SKM-1 (cell line): ENCODE measurements at regions not wholly inside any gene's neighbourhood (a gene's known extent, or its start where the extent isn't known, plus 50 kb on each side); places are given as distances from the start of the nearest gene placed in this dataset.

Source experiments
- DNase-seq: peaks from one replicate; lab custom pipeline; 2025; ENCODE audit not compliant: unreplicated experiment; lab: John Stamatoyannopoulos, UW

DNA sequence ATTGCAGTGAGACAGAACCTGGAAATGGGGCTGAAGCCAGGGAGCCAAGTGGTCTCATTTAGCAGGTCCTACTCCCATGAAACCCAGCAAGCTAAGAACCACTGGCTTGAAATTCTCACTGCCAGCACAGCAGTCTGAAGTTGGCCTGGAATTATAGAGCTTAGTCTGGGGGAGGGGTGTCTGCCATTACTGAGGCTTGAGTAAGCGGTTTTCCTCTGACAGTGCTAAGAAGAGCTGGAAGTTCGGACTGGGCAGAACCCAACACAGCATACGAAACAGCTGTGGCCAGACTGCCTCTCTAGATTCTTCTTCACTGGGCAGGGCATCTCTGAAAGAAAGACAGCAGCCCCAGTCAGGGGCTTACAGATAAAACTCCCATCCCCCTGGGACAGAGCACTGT is 305.7 kb upstream of the SETBP1 start:
- no peak for DNase-seq

DNA sequence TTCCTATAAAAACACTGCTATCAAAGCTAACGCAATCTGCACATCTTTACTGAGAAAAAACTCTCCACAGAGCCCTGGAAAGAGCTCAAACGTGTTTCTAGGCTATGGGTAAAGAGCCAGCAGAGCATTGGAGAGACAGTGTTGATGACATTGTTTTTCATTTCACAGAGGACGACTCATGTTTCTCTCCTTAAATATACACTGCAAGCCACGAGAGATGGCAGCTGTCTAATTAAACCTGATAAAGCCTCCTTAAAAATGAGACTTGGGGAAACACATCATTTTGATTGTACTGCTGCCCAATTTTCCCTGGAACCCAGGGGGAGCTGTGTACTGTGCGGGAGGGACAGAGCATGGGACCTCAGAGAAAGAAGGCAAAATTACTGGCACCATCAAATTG is 294.3 kb upstream of the SETBP1 start:
- no peak for DNase-seq

DNA sequence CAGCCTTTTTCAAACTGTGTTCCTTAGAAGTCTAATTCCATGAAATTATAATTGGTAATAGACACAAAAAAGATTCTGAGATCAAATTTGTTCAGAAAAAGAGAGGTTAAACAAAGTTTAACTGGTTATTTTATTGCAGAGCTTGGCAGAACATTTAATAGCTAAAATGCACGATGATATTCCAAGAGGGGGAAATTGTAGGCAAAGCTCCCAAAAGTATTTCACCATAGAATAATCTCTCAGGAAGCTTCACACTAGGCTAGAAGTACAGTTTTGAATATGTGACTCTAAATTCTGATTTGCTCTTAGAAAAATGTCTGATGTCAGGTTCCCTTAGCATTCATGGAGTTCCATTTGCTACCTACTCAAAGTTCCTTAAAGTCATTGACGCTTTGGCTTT is 292.4 kb upstream of the SETBP1 start:
- DNase-seq = no peak

DNA sequence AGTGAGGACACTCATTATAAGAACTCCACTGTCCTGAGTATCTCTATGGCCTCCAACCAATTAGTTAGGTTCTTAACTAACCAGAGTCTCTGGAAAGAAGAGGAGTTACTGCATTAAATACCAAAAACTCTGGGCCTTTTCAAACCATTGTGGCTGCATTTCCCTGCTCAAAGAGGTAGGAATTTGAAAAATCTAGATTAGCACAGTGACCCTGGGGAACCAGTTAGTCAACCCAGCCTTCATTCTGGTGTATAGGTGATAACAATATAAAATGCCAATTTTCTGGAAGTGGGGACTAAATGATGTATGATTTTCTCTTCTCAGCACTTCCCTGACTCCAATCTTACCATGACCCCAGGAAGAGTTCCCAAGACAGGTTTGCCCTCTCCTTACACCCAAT is 287.8 kb upstream of the SETBP1 start:
- DNase-seq = no peak

DNA sequence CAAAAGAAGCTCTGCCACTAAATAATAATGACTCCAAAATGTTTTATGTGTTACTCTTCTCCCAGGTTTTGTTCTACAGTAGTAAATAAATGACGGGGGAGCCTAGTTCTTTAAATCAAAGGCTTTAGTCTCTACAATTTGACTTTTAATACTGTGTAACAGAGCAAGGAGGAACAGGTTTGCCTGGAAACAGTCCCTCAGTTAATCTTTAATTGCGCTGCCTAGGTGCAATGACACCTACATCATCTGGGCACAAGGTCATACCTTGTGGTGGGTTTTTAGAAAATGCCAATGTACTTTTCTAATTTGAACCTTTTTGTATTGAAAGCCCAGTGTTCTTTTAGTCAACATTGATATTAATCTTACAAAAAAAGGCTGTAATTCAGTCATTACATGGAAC is 287.3 kb upstream of the SETBP1 start:
- no peak for DNase-seq

DNA sequence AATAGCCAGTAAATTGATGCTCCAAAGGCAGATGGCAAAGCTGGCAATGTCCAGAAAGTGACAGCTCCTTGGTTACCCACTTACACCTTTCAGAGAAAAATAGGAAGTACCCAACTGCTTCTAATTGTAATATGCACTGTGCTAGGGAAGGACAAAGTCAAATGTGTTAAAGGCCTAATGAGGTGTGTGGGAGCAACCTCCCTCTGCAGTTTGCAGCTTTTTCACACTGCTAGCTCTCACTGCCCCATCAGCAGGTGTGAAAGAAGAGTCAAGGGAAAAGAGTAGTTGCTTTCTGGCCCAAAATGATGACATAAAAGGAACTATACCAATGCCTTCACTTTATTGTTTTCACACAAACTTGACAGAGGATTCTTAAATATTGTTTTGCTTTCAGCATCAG is 284.1 kb upstream of the SETBP1 start:
- DNase-seq = no peak

DNA sequence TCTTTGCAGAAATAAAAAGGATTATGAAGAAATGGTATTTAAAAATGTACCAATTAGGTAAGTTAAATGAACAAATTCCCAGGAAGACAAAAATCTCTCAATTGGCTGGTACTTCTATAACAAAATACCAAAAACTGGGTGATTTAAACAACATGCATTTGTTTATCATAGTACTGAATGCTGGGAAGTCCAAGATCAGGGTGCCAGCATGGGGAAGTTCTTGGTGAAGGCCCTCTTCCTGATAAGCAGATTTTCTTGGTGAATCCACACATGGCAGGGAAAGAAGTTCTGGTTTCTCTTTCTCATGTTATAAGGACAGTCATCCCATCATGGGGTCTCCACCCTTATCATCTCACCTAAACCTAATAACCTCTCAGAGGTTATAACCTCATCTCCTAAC is 271.6 kb upstream of the SETBP1 start:
- DNase-seq = no peak

DNA sequence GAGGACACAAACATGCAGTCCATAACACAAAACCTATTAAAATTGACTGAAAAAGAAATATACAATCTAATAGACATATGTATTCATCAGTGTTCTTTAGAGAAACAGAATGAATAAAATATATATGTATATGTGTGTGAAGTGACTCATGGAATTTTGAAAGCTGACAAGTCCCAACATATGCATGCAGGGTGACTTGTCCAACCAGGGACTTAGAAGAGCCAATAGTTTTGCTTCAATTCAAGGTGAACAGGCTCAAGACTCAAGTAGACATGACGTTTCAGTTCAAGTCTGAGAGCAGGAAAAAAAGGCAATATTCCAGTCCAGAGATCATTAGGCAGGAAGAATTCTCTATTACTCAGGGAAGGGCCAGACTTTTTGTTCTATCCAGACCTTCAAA is 271.2 kb upstream of the SETBP1 start:
- DNase-seq = no peak

DNA sequence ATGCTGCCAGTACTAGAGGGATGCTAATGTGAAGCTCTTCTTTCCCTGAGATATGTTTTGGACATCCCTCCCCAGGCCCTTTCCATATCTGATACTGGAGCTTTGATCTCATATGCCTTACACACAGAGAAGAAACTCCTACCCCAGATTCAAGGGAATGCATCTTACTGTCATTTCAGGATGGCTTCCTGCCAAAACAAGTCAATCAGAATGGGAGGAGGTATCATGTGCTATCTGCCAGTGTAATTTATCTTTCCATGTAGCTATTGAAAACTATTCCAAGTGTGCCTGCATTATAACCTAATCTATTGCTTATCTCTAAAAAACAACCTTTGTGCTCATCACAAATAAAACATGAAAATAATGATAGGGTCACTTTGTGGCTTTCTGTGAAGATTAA is 269.9 kb upstream of the SETBP1 start:
- DNase-seq = no peak

DNA sequence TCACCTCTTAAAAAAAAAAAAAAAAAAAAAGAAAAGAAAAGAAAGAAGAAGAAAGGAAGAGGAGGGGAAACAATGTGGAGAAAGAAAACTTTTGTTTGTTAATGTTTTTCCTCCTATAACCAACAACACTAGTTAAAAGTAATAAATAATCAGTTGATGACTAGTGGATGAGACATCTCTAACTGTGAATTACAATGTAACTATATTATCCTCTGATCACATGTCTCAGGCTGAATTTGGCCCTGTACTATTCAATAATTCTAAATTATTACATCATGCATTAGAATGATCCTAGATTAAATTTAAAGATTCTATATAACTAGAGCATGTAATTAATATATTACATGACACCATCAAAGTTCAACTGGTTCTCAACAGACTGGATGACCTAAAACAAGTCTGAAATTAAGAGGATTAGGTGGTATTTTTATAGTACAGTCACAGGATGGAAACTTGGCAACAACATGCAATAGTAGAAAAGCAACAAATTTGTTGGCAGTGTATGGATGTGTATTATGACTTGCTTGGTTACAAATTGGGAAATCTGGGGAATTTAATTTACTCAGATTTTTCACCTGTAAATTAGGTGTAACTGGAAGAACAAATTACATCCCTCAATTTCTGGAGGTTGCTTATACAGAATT is 269.3 kb upstream of the SETBP1 start:
- DNase-seq = no peak

DNA sequence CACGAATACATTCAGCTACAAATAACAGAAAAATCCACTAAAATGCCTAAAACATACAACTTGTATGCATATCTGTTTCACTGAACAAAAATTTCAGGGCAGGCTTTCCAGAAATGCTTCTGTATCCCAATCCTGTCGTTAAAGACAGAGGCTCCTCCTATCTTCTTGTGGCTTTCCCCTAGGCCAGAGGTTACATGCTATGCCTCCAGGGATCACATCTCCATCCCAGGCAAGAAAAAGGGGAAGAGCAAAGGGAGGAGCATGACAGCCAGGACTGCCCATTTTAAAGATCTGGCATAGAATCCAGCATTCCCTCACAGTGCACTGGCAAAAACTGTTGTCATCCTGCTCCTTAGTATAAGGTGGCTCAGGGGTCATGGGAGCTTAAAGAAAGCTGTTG is 268.7 kb upstream of the SETBP1 start:
- no peak for DNase-seq

DNA sequence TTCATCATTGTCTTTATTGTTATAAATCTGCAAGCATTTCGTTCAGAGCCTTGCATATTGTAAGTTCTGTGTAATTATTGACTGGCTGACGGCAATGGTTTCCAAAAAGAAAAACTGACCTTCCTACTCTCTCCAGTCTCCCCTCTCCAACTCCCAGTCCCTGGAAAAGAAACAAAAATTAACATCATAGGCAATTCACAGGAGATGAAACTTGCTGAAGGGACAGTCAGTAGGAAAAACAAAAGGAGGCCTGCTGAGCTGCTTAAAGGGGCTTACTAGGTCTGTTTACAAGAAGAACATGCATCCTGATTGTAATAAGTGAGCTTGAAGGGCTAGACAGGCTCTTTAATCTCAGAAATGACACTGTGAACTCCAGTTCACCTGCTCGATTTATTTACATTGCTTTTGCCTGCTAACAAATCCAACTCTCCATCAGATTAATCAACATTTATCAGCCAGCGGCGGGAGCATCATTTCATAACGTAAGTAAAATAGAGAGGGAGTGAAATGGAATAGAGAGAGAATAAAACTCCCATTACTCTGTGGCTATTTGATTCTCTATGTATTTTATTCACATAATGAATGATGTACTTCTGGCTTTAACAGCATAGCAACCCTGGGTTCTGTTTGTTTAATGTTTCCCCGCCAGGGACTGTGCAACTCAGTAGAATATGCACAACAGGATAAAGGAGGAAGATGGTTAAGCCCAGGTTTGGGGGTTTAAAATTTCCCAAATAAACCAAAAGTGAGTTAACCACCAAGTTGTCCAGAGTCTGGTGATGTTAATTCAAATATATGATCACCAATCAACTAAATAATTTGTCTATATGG is 256.7 kb upstream of the SETBP1 start:
- DNase-seq = no peak

DNA sequence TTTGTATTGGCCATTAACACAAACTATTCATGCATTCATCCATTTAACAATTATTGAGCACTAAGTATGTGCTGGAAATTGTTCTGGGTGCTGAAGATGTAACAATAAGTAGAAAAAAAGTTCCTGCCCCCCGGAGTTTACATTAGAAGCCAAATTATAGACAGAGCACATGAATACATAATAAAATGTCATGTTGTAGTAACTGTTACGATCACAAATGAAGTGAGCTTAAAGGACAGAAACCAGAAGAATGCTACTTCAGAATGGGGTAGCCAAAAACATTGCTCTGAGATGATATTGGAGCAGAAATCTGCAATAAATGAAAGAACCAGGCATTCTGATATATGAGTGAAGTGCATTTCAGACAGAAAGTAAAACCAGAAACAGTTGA is 256.0 kb upstream of the SETBP1 start:
- DNase-seq = no peak

DNA sequence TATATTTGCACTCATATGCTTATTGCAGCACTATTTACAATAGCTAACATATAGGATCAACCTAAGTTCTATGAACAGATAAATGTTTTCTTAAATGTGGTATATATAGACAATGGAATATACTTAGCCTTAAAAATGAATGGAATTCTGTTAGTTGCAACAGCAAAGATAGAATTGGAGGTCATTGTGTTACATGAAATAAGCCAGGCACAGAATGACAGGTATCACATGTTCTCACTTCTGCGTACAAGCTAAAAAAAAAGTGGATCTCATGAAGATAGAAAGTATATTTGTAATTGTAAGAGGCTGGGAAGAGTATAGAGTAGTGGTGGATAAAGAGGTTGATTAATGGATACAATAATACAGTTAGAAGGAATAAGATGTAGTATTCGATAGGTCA is 255.5 kb upstream of the SETBP1 start:
- DNase-seq = no peak

DNA sequence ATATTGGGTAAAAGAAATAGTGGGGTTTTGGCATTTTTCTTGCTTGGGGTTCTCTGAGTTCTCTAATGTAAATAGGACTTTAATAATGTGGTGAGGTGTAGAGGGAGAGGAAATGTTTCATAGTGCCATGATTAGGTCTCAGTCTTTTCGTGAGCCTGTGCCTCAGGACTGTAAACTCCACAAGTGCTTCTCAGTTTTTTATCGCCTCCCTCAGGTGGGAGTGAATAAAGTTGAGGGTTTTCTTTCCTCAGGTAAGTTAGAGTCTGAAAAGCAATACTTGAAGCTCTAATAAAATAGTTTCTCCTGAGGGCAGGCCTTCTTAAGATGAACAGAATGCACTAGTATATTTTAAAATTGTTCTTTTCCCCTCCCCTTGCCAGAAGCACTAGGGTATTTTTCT is 243.1 kb upstream of the SETBP1 start:
- no peak for DNase-seq

DNA sequence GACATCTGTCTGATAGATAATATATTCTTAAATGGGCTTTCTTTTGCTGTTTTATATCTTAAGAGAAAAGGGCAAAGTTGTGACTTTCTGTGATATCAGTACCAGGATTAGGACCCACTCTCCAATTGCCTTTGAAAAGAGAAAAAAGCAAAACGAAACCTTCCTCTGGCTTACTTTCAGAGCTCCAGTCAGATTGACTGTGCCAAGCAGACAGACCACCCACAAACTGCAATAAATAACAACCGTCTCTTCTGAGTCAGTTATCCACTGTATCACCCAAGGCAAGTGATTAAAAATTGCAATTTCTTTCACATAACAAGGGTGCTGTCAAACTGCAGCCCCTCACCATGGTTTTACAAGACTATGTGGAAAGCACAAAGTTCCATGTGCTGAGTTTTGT is 230.5 kb upstream of the SETBP1 start:
- no peak for DNase-seq

DNA sequence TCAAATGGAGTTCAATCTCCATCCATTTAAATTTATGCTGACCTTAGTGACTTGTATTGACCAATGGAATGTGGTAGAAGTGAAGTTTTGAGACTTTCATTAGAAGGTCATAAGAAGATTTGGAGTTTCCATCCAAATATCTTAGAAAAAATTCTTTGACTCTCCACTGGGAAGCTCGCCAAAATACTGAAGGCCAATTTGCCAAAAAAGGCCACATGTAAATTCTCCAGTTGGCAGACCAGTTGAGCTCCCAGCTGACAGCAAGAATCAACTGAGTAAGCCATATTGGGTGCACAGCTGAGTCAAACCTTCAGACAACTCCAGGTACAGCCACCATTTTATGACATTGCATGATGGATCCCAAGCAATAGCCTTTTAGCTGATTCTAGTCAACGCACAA is 228.3 kb upstream of the SETBP1 start:
- DNase-seq = no peak

DNA sequence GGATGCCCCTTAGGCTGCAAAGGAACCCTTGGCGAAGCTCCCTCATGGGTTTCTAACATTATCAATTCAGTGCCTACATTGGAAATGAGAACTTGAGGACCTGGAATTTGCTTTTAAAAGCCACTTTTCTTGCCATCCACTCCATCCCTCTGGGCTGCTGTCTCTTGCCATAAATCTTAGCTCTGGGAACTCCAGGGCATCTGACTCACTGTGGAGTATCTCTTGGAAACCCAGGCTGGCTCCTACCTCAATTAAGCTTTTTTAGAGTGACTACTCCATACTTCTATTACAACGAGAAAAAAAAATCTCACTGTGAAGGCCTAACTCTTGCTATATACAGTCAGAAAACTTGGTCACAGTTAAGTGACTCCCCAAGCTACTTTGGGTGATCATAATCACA is 227.2 kb upstream of the SETBP1 start:
- no peak for DNase-seq

DNA sequence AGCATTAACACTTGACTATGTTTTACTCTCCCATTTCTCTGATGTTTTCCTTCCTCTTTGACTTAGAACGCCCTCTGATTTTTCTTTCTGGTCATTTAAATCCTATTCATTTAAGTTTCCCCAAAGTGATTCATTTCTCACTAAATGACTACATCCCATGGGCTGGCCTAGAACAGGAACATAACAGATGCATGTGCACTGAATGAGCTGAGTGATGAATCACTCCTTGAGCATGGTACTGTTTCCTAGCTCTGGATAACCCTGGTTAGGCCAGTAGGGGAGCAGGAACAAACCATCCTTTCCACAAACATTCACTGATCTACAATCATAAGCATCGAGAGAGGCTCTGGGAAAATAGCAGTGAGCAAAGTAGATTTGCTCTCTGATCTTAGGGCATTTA is 221.9 kb upstream of the SETBP1 start:
- DNase-seq = no peak

DNA sequence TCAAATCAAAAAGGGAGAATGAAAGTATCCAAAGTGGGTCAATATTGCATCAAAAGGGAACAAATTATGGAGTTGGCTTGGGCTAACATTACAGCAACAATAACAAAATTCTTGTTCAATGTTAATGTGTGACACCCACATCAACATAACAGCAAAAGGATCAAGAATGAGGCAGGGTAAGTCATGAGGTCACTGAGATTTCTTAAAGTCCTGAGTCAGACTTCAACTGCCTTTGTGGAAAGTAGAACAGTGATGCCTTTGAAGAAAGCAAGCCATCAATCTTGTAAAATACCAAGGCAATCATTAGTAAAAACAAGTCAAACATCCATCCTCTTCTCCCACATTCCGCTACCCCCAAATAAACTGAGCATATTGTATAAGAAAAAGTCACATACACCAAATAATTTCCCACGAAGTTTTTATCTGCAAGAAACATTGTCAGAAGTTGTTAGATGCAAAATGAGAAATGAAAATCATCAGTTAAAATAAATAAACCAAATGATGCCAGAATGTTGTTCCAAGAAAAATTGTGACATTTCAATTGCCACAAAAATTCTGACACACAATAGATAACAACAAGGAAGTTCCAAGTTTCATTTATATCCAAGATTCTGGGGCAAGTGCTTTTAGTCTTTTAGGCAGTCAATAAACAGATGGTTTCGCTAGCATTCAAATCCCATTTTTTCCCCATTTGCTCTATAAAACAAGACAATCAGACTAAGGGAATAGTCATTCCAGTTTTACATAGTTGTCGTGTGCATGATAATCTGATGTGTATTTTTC is 216.1 kb upstream of the SETBP1 start:
- DNase-seq = no peak

DNA sequence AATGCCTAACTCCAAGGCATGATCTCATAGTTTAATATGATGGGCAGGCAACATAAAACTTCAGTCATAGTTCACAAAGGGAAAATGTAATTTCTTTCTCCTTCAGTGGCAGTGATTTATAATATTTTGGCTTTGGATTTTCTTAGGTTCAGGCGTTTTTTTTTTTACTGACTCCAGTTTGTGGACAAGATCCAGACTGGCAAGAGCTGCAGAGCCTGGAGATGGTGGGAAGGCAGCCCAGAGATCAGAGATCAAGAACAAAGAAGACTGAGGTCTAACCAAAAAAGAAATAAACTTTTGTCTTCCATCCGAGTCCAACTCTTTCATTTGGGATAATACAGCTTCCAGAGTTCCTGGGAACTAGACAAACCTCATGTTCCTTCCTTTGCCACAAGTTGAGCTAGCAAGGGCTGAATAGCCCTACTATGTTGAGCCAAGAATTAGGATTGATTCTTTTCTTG is 215.3 kb upstream of the SETBP1 start:
- no peak for DNase-seq

DNA sequence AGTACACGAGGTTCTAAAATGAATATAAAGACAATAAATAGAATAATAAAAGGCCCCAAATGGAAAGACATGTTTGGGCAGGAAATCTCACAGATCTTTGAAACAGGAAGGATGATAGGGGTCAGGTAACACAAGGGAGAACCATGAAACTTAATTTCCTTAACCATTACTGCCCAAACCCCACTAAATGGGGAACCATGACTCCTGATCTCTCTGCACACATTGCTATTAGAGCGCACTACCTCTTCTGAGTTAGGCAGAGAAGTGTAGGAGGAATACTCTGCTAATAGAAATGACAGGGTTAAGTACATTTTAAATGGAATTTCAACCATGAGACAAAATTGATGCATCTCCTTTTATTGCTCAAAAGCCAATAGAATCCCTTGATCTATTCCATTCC is 213.7 kb upstream of the SETBP1 start:
- DNase-seq = no peak
